ENCODE measurements at regions not wholly inside any gene's neighbourhood (a gene's known extent, or its start where the extent isn't known, plus 50 kb on each side); places are given as distances from the start of the nearest gene placed in this dataset.

DNA sequence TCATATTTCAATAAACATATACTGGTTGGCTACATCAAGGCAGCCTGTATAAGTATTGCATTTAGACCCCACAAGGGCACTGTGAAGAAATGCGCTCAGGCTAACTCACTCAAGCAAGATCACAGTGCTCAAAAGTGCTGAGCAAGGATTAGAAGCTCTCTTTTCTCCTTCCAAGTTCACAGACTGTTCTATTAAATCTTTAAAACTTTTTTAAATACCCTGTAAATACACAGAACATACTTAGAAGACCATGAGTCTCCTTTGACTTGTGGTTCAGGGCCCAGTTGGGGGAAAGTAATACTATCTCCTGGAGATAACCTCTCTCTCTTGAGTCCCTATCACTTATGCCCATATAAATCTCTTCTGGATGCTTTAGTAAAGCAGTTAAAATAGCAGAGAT, 152.9 kb downstream of the SP3 start:
- H3K79me2 ChIP-seq (ENCODE audit: control insufficient read depth, low read length), result no peaks in the 10 kb centered on the region
- H3K36me3 ChIP-seq (ENCODE audit: control insufficient read depth, low read length), result no peaks in the 10 kb centered on the region
- H3F3A ChIP-seq (ENCODE audit: control insufficient read depth, insufficient read depth), result no peaks in the 10 kb centered on the region
- no peak overlapping the region for H3K4me2 ChIP-seq (ENCODE audit: low read length)
- H4K20me1 ChIP-seq (ENCODE audit: control insufficient read depth, insufficient read depth, low read depth, low read length), result no peaks in the 10 kb centered on the region
- H3K4me3 ChIP-seq (ENCODE audit: low read length), result no peak overlapping the region
- TF ChIP-seq EZH2phosphoT487 (IDR thresholded peaks at IDR 0.05; ENCODE audit: borderline replicate concordance, low read length), result no peak
- H3K27me3 ChIP-seq (ENCODE audit: control insufficient read depth, low read length), result peaks cover 3% of the 10 kb centered on the region; the same call in 1 of the 2 replicates
- no peak overlapping the region for H3K27ac ChIP-seq (ENCODE audit: low read depth, low read length)
- no peaks in the 10 kb centered on the region for H3K9me2 ChIP-seq (replicated peaks; ENCODE audit: control insufficient read depth, low read length)
- no peaks in the 10 kb centered on the region for H3K4me1 ChIP-seq (ENCODE audit: control insufficient read depth, low read length)
- H3K9me3 ChIP-seq (ENCODE audit: control insufficient read depth, insufficient read depth, low read length), result no peaks in the 10 kb centered on the region

DNA sequence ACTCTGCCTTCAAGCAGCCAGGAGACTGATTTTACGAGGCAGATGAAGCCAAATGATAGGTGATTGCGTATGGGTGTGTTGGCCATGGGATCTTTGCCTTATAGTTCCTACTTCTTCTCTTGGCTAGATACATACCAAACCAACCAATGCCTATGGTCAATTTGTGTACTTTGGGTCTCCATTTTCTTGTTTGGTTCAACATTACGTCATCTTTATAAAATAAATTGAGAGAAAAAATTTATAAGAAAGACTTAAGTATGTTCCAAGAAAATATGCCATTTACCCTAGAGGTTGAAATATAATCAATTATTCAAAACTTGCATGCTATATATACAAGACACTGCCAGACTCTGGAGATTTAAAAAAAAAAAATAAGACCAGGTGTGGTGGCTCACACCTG, 150.9 kb downstream of the SP3 start:
- Histone ChIP-seq H3K9me3 (ENCODE audit: control insufficient read depth, insufficient read depth, low read length) (no peaks in the 10 kb centered on the region), H4K20me1 (ENCODE audit: control insufficient read depth, insufficient read depth, low read depth, low read length) (no peaks in the 10 kb centered on the region), H3K9me2 (replicated peaks; ENCODE audit: control insufficient read depth, low read length) (no peaks in the 10 kb centered on the region), H3K27ac (ENCODE audit: low read depth, low read length) (no peak overlapping the region), H3K4me3 (ENCODE audit: low read length) (no peak overlapping the region), H3F3A (ENCODE audit: control insufficient read depth, insufficient read depth) (no peaks in the 10 kb centered on the region), H3K79me2 (ENCODE audit: control insufficient read depth, low read length) (no peaks in the 10 kb centered on the region), H3K36me3 (ENCODE audit: control insufficient read depth, low read length) (no peaks in the 10 kb centered on the region), H3K4me1 (ENCODE audit: control insufficient read depth, low read length) (no peaks in the 10 kb centered on the region), H3K27me3 (ENCODE audit: control insufficient read depth, low read length) (peaks cover 3% of the 10 kb centered on the region; the same call in 1 of the 2 replicates), H3K4me2 (ENCODE audit: low read length) (no peak overlapping the region)
- TF ChIP-seq, protein P1, sequence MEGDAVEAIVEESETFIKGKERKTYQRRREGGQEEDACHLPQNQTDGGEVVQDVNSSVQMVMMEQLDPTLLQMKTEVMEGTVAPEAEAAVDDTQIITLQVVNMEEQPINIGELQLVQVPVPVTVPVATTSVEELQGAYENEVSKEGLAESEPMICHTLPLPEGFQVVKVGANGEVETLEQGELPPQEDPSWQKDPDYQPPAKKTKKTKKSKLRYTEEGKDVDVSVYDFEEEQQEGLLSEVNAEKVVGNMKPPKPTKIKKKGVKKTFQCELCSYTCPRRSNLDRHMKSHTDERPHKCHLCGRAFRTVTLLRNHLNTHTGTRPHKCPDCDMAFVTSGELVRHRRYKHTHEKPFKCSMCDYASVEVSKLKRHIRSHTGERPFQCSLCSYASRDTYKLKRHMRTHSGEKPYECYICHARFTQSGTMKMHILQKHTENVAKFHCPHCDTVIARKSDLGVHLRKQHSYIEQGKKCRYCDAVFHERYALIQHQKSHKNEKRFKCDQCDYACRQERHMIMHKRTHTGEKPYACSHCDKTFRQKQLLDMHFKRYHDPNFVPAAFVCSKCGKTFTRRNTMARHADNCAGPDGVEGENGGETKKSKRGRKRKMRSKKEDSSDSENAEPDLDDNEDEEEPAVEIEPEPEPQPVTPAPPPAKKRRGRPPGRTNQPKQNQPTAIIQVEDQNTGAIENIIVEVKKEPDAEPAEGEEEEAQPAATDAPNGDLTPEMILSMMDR (IDR thresholded peaks at IDR 0.05; ENCODE audit: low read depth, low read length, poor library complexity, severe bottlenecking), result no peak

- Histone ChIP-seq H3K4me2 (ENCODE audit: low read length) (no peak overlapping the region), H3K79me2 (ENCODE audit: control insufficient read depth, low read length) (no peaks in the 10 kb centered on the region)
Measured at GRCh38 chr2:173815772-173816171, 149.4 kb downstream of the SP3 start.

GRCh38 chr2:173817582-173817981, 147.6 kb downstream of the SP3 start:
- Histone ChIP-seq H3K4me1 (ENCODE audit: control insufficient read depth, low read length) (no peaks in the 10 kb centered on the region), H4K20me1 (ENCODE audit: control insufficient read depth, insufficient read depth, low read depth, low read length) (no peaks in the 10 kb centered on the region), H3K4me3 (ENCODE audit: low read length) (no peak overlapping the region), H3K9me2 (replicated peaks; ENCODE audit: control insufficient read depth, low read length) (no peaks in the 10 kb centered on the region), H3F3A (ENCODE audit: control insufficient read depth, insufficient read depth) (no peaks in the 10 kb centered on the region), H3K4me2 (ENCODE audit: low read length) (no peak overlapping the region), H3K27ac (ENCODE audit: low read depth, low read length) (no peak overlapping the region), H3K36me3 (ENCODE audit: control insufficient read depth, low read length) (no peaks in the 10 kb centered on the region), H3K79me2 (ENCODE audit: control insufficient read depth, low read length) (no peaks in the 10 kb centered on the region), H3K27me3 (ENCODE audit: control insufficient read depth, low read length) (peaks cover 10% of the 10 kb centered on the region), H3K9me3 (ENCODE audit: control insufficient read depth, insufficient read depth, low read length) (no peaks in the 10 kb centered on the region)
- no peak for TF ChIP-seq EZH2phosphoT487 (IDR thresholded peaks at IDR 0.05; ENCODE audit: borderline replicate concordance, low read length)
- TF ChIP-seq, protein P1 (IDR thresholded peaks at IDR 0.05; ENCODE audit: low read depth, low read length, poor library complexity, severe bottlenecking), result no peak

More at GRCh38 chr2:173815772-173816171, 149.4 kb downstream of the SP3 start:
- Histone ChIP-seq H4K20me1 (ENCODE audit: control insufficient read depth, insufficient read depth, low read depth, low read length) (no peaks in the 10 kb centered on the region), H3K27me3 (ENCODE audit: control insufficient read depth, low read length) (peaks cover 10% of the 10 kb centered on the region), H3K4me3 (ENCODE audit: low read length) (no peak overlapping the region), H3F3A (ENCODE audit: control insufficient read depth, insufficient read depth) (no peaks in the 10 kb centered on the region), H3K9me2 (replicated peaks; ENCODE audit: control insufficient read depth, low read length) (no peaks in the 10 kb centered on the region), H3K4me1 (ENCODE audit: control insufficient read depth, low read length) (no peaks in the 10 kb centered on the region), H3K9me3 (ENCODE audit: control insufficient read depth, insufficient read depth, low read length) (no peaks in the 10 kb centered on the region), H3K27ac (ENCODE audit: low read depth, low read length) (no peak overlapping the region), H3K36me3 (ENCODE audit: control insufficient read depth, low read length) (no peaks in the 10 kb centered on the region)
- TF ChIP-seq, protein P1 (IDR thresholded peaks at IDR 0.05; ENCODE audit: low read depth, low read length, poor library complexity, severe bottlenecking), result no peak
- TF ChIP-seq EZH2phosphoT487 (IDR thresholded peaks at IDR 0.05; ENCODE audit: borderline replicate concordance, low read length), result no peak
